G401 (cell line): ENCODE measurements at regions not wholly inside any gene's neighbourhood (a gene's known extent, or its start where the extent isn't known, plus 50 kb on each side); places are given as distances from the start of the nearest gene placed in this dataset.

Experiments used
- DNase-seq: peaks from one replicate; pipeline ENCODE4 v3.0.0-alpha.2; 2015; ENCODE audit warnings: low spot score
- in situ Hi-C: cut with HindIII; loops from 2 replicates; pipeline ENCODE4 v1.10.0; 2016; ENCODE audit warnings: low sequenced_read_pairs, mixed read lengths

DNA sequence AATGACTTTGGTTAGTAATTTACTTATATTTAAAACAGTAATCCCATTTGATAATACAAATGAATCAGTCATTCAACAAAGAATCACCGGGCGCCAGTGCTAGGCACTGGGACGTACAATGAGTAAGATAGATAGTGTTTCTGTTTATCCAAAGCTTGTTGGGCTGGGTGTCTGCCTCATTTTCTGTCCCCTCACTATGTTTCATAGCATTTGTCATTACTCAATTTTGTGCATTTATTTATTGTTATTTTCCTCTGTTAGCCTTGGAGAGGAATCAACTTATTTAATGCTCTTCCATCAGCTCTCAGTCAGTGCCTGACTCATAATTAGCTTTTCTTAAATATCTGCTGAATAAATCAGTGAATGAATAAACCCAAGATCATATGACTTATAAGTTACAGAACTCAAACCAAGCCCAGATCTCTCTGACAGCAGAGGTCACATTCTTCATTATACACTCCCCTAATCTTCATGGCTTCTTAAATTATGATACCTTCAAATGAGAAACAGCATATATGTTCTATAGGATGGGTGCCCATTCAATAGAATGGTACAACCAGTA is 86.2 kb downstream of the TSPAN8 start:
- DNase-seq = no peak
- in situ Hi-C loops = no loop called here

DNA sequence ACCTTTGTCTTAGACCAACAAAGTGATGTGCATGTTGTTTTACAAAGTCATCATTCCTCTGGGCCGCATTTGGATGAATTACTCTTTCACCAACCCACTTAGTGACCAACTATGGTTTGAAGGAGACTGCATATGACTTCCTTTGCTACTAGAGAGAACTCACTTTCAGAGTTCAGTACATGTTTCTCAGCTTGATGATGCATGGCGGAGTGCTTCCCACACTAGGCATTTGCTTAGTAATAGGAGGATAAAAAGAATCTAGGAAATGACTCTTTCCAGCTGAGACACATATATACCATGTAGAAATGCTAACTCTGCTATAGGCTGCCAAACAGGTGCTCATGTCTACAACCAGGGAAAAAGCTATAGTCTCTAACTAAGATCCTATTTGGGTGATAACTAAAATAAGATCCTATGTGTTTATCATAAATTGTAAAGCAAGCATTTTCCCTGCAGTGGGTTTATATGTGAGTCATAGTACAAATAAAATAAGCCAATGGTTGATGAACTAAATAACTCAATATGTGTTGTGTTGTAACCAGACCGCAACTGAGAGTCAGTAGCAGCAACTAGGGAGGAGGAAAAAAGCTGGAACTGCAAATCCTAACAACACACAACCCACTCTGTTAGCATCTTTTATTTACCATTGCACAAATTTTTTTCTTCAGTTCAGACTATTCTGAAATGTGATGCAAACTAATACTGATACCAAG is 87.2 kb downstream of the TSPAN8 start:
- in situ Hi-C loops = no loop called here
- DNase-seq = no peak

DNA sequence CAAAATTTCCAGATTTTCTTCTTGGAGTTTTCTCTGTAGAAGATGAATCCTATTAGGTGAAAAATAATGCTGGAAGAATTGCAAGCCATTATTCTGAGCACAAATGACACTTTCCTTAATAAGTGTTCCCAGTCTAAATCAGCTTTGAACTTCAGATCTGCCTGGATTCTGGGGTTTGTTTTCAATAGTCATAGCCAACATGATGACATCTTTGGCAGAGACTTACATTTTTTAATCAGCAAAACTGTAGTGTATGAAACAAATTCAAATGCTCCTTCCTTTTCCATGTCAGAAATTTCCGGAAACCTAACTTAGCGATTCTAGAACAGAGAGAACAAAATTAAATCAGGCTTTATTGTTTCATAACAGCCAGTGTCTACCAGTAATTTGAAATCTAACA is 88.5 kb downstream of the TSPAN8 start:
- DNase-seq = peak; percentile 13
- in situ Hi-C loops = no loop called here

DNA sequence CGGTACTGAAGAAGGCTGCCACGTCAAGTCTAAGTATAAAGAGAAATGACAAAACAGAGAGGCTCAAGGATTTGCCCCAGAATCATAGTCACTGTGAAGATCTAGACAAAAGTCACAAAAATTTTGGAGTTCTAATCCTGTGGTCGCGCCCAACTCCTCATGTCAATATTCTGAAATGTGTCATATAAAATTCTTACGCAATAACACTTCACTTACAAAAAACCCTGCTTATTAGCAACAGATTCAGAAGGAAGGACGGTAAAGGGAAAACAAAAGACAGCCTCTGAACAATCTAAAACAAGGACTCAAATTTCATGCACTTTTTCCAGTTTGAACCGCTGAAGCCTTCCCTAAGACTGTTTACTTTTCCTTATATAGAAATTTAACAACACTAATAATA is 94.7 kb downstream of the TSPAN8 start:
- no peak for DNase-seq
- in situ Hi-C loops = no loop called here

DNA sequence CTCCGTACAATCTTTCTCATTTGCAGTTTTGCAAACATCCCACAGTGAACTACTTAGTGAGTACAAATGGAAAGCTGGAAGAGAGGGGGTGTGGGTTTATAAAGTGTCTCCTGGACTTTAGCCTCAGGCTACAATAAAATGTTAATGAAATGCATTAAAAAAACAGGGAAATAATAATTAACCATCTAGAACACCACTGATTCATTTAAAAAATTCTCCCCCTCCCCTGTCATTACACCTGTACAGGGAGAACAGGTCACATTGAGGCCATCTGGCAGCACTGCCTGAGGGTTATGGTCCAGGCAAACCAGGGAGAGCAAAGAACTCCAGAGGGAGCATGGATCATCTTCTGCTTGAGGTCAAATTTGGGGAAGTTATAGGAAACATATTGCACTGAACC is 96.3 kb downstream of the TSPAN8 start:
- no peak for DNase-seq
- in situ Hi-C loops = no loop called here

DNA sequence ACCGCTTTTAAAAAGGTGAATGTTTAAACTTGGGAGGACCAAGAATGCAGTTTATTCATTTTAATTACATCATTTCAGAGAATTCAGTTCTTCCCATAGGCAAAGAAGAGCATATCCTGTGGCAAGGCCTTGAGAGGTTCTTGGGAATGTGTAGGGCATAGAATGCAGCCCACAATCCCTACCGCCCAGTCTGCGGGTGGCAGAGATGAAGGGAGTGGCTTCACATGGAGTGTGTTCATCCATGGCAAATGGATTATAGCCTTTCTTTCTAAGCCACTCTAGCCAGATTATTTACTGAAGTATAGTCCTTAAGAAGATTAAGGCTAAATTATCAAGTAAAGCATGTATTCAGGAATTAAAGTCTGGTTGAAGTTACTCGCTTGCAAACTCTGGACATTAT is 97.4 kb downstream of the TSPAN8 start:
- in situ Hi-C loops = no loop called here
- DNase-seq = no peak

DNA sequence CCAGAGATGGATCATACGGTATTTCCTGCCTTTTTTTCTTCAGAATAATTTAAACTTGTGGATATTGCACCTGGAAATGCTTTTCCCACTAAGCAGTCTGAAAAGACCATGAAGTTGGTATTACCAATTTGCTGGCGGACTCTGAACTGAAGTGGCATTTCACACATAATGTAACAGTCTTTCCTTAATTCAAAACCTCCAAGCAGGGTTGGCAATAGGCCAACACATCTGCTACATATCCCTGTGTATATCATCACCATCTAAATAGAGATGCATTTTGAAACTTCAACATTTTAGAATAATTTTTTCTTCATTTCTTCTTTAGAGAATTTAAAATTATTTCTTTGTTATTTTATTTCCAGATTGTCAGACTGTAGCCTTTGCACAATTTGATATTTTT is 100.5 kb downstream of the TSPAN8 start:
- in situ Hi-C loops = no loop called here

DNA sequence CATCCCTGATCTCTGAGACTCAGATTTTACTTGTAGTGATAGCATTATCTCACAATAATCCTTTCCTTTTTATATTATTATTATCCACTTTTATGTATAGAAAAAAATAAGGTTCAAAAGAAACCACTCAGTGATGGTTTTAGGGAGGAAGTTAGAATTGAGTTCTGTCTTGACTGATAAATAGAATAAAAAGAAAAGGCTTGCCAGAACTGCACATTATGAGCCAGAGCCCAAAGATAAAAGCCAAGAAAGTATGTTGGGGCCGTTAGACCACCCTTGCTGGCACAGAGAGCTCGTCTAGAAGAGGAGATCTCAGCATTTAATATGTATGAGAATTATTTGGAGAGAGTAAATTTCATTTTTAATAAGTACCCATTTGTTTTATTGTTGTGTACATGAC is 103.2 kb downstream of the TSPAN8 start:
- in situ Hi-C loops = no loop called here
- DNase-seq = no peak

More for the DNA sequence above, 100.5 kb downstream of the TSPAN8 start:
- DNase-seq = no peak

DNA sequence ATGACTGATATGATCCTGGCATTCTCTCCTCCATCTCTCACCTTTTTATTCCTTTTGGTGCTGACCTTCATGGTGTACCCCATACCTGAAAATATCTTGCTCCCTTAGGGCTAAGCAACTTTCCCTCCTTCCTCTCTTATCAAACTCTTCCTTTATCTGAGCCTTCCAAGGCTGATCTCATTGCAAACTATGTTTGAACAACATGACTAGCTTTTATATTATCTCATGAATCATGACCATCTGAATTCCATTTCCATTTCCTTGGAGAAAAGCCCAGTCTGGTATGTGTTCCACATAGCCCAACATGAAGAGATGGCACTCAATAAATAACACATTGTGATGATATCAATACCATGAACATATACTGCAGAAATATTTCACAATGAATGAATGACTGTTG is 111.6 kb downstream of the TSPAN8 start:
- no peak for DNase-seq
- in situ Hi-C loops = no loop called here

DNA sequence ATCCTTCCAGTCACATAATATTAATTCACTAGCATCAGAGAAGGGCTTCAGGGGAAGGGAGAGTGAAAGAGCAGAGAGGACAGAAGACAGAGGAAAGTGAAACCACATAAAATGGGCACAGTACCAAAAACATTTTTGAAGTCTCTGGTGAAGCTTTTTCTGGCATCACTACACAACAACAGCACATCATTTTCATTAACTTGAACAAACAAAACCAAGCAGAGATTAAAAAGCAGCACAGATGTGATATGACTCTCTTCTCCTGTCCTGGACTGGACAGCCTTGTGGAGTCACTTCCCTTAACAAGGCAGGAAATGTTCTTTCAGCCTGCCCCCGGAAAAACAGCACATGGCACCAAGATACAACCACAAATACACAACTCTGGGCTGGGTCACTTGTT is 112.0 kb downstream of the TSPAN8 start:
- in situ Hi-C loops = no loop called here
- DNase-seq = no peak

DNA sequence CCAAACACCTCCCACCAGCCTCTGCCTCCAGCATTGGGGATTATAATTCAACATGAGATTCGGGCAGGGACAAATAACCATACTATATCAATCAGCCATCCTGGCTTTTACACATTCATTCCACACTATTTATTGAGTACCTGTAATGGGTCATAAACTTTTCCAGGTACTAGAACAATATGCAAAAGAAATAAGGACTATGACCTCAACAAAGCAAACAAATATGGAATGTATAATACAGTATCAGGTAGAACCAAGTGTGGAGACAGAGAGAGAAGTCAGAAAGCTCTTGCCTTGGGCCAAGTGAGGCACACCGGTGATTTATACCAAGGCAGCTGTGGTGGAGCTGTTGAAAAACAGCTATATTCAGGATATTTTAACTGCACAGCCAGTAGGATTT is 116.3 kb downstream of the TSPAN8 start:
- in situ Hi-C loops = no loop called here
- no peak for DNase-seq

DNA sequence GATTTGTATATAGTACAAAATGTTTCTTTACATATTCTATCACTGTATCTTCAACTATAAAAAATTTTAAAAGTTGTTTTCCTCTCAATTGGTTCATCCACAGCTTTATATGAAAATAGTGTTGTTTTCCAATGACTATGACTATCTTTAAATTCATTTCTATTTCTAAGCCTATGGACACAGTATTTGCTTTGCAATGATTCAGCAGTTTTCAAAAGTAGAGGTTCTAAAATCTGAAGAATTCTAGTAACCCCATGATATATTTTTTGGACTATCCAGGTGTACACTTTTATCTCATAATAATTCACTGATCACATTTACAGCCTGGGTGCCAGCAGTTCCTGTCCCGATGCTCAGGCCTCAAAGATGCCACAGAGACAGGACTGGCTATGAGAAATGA is 118.4 kb upstream of the PTPRR start:
- in situ Hi-C loops = no loop called here
- DNase-seq = no peak

DNA sequence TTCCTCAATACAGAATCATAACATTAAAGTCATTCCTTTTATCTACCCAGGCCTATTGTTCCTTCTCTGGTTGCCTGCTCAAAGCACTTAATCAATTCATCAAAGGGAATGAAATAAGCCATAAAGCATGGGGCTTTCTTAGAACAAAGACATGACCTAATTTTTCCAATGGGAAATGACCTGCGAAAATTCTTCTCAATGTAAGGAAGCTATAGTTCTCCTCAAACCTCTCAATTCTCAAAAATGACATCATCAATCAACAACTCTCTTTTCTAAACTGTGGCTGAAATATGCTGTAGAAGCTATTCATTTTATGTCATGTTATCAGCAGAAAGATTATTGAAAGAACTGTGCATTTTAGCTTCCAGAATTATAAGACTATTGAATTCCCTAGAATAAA is 116.0 kb upstream of the PTPRR start:
- no peak for DNase-seq
- in situ Hi-C loops = no loop called here

DNA sequence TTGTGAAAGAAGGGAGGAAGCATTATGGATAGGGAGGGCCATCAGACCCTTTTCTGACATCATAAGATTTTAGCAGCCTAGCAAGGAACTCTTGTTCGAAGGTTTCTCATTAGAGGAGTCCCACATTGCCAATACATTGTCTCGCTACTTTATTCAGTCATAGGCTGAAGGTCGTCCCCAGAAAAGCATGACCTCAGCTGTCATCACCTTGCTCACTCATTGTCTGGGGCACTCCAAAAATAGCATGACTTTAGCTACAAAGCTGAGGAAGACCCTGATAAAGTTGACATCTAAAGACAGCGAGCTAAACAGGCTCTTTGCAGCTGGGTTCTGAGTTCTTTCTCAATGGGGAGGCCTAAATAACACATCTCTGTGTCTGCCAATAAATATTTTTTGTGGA is 112.4 kb upstream of the PTPRR start:
- in situ Hi-C loops = no loop called here
- no peak for DNase-seq

DNA sequence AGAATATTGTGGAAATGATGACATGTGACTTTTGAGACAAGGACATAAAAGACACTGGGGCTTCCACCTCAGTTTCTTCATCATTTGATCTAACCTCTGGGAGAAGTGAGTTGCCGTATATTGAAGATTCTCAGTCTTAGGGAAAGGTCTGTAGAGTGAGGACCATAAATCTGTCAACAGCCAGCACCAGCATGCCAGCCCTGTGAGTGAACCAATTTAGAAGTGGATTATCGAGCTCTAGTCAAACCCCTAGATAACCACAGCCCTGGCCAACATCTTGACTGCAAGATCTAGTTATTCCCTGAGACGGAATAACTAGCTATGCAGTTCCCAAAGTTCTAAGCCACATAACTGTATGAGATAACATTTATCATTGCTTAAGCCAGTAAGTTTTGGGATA is 108.8 kb upstream of the PTPRR start:
- in situ Hi-C loops = no loop called here
- no peak for DNase-seq

DNA sequence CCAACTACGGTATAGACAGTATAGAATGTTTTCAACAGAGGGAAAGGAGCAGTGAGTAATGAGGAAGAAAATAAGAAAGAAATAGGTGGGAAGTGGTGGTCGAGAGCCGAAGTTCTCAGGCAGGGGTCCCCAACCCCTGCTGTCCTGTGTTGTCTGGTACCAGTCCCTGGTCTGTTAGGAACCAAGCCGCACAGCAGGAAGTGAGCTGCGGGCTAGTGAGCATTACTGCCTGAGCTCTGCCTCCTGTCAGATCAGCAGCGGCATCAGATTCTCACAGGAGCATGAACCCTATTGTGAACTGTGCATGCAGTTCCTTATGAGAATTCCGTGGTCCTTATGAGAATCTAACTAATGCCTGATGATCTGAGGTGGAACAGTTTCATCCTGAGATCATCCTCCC is 107.3 kb upstream of the PTPRR start:
- in situ Hi-C loops = no loop called here
- no peak for DNase-seq

DNA sequence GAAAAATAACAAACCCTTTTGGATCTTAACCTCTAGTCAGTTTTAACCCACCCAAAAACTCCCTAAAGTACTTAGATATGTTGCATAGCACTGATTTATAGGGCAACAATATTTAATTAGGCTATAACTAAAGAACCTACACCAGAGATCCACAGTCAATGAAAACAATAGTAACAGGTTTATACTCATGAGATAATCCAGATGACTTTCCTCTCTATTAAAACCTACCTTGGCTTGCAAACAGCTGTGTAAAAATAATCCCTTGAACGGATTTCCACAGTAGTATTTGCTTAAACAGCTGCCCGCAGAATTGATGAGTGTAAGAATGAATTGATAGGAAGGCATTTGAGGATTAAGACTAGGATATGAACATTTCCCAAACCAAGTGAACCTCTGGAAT is 104.3 kb upstream of the PTPRR start:
- in situ Hi-C loops = no loop called here
- no peak for DNase-seq

DNA sequence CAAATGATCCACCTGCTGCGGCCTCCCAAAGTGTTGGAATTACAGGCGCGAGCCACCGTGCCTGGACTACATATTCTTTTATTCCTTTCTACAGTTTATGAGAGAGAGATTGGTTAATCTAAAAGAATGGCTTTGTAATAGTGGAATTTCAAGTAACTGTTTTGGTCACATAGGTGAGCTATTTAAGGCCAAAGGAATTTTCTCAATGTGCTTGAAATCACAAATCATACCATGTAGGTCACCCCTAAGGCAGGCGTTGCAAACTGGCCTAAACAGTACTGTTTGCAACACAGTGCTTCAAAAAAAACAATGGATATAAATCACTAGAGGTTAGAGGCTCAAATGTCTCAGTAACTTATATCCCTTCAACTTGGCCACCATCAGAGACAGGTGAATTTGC is 103.7 kb upstream of the PTPRR start:
- in situ Hi-C loops = no loop called here
- DNase-seq = no peak

DNA sequence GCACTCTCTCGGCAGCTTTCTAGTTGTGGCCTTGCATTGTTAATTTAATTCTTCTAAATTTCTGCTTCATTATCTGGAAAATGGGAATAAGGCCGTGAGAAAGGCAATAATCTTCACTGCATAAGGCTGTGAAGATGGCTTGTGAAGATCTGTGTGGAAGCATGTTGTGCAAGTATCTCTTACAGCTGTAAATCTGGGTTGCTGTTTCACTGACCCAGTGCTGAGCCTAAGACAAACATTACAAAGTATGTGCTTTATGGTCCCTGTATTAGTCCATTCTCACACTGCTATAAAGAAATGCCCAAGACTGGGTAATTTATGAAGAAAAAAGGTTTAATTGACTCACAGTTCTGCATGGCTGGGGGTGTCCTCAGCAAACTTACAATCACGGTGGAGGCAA is 101.0 kb upstream of the PTPRR start:
- no peak for DNase-seq
- in situ Hi-C loops = no loop called here

DNA sequence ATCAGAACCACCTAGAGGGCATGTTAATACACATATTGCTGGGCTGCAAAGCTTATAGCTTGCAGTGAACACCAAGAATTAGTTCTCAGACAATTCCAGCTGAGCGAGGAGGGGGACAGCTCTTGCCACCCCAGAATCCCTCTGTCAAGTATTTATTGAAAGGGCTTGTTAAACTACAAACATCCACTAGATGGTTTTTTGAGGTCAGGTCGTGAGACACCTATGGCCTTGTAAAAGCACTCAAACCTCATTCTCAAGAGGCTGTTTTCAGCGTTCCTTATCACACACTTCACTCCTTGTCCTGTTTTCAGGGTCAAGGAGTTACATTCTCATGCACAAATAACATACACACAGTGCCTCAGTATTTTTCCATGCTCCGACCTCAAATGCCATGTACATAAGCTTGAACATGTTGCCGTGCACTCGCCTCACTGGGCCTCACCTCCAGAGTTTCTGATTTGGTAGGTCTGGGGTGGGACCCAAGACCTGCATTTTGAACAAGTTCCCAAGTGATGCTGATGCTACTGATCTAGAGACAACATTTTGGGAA is 98.8 kb upstream of the PTPRR start:
- DNase-seq = no peak
- in situ Hi-C loops = no loop called here

DNA sequence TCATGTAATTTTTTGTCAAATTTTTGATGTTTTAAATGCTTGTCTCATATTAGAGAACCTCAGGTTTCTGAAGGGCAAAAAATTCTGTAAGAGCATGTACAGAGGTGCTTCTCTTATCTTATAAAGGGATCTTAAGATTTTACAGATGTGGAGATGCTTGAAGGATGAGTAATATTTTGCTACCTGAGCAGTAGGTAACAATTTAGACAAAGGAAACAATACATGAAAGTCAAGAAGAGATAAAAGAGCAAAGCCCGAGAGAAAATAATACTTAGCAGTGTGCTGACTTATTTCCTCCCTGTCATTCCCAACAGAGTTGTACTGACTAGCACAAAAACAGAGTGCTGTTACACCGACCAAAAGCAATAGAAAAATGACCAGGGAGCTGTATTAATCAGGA is 98.1 kb upstream of the PTPRR start:
- no peak for DNase-seq
- in situ Hi-C loops = no loop called here
